ENCODE measurements at regions not wholly inside any gene's neighbourhood (a gene's known extent, or its start where the extent isn't known, plus 50 kb on each side); places are given as distances from the start of the nearest gene placed in this dataset.
"Not testable (repeated sequence)": the region's sequence is repeated elsewhere in the genome, so short reads cannot be mapped to it uniquely, and the experiment has no call there.

- no peak for DNase-seq (ENCODE audit: low read depth in 2 of 2)
Measured at GRCh38 chr14:65153101-65153500, 50.8 kb upstream of the MAX start.

- DNase-seq (ENCODE audit: low read depth in 2 of 2), result no peak
Measured at GRCh38 chr14:65156568-65157366, 54.5 kb upstream of the MAX start.

GRCh38 chr14:65159281-65160062, 57.2 kb upstream of the MAX start:
- DNase-seq (ENCODE audit: low read depth in 2 of 2), result no peak

- DNase-seq (ENCODE audit: low read depth in 2 of 2), result no peak
Measured at GRCh38 chr14:65160091-65160490, 57.8 kb upstream of the MAX start.

GRCh38 chr14:65162031-65162430, 59.7 kb upstream of the MAX start:
- no peak for DNase-seq (ENCODE audit: low read depth in 2 of 2)

GRCh38 chr14:65164068-65164824, 61.9 kb upstream of the MAX start:
- peak in 1 of 2 donors; percentile 27 for DNase-seq (ENCODE audit: low read depth in 2 of 2)

GRCh38 chr14:65164825-65165135, 62.5 kb upstream of the MAX start:
- DNase-seq (ENCODE audit: low read depth in 2 of 2), result no peak

GRCh38 chr14:65167072-65167645, 64.8 kb upstream of the MAX start:
- DNase-seq (ENCODE audit: low read depth in 2 of 2), result no peak

- no peak for DNase-seq (ENCODE audit: low read depth in 2 of 2)
Measured at GRCh38 chr14:65168840-65169239, 66.5 kb upstream of the MAX start.

- no peak for DNase-seq (ENCODE audit: low read depth in 2 of 2)
Measured at GRCh38 chr14:65169351-65169750, 67.0 kb upstream of the MAX start.

GRCh38 chr14:65170318-65170717, 68.0 kb upstream of the MAX start:
- no peak for DNase-seq (ENCODE audit: low read depth in 2 of 2)

- DNase-seq (ENCODE audit: low read depth in 2 of 2), result peak; percentile 28 to 33
Measured at GRCh38 chr14:65170768-65171507, 68.6 kb upstream of the MAX start.

- DNase-seq (ENCODE audit: low read depth in 2 of 2), result no peak
Measured at GRCh38 chr14:65173973-65174693, 71.8 kb upstream of the MAX start.

GRCh38 chr14:65174783-65175182, 72.5 kb upstream of the MAX start:
- no peak for DNase-seq (ENCODE audit: low read depth in 2 of 2)

GRCh38 chr14:65177551-65177950, 75.2 kb upstream of the MAX start:
- DNase-seq (ENCODE audit: low read depth in 2 of 2), result no peak

GRCh38 chr14:65179231-65179630, 76.9 kb upstream of the MAX start:
- DNase-seq (ENCODE audit: low read depth in 2 of 2), result not testable (repeated sequence)

- DNase-seq (ENCODE audit: low read depth in 2 of 2), result peak in 1 of 2 donors; percentile 25
Measured at GRCh38 chr14:65179918-65180724, 77.8 kb upstream of the MAX start.

GRCh38 chr14:65180725-65181025, 78.4 kb upstream of the MAX start:
- DNase-seq (ENCODE audit: low read depth in 2 of 2), result no peak

- DNase-seq (ENCODE audit: low read depth in 2 of 2), result no peak
Measured at GRCh38 chr14:65184032-65184764, 81.9 kb upstream of the MAX start.
